Left hindlimb (tissue), 1 donor: ENCODE measurements at regions not wholly inside any gene's neighbourhood (a gene's known extent, or its start where the extent isn't known, plus 50 kb on each side); places are given as distances from the start of the nearest gene placed in this dataset.
"Not testable (repeated sequence)": the region's sequence is repeated elsewhere in the genome, so short reads cannot be mapped to it uniquely, and the experiment has no call there.

ENCODE experiments used
- DNase-seq: peaks from one replicate; pipeline ENCODE4 v3.0.0-alpha.2; 2018

- no peak for DNase-seq
Measured at GRCh38 chr4:12672303-12672702, 811.8 kb downstream of the RAB28 start.

- DNase-seq, result no peak
Measured at GRCh38 chr4:12658146-12658545, 826.0 kb downstream of the RAB28 start.

GRCh38 chr4:12651876-12652275 lies 832.3 kb downstream of the RAB28 start:
- DNase-seq, result no peak

GRCh38 chr4:12645732-12646131 lies 838.4 kb downstream of the RAB28 start:
- no peak for DNase-seq

- DNase-seq, result no peak
Measured at GRCh38 chr4:12644261-12644660, 839.9 kb downstream of the RAB28 start.

- DNase-seq, result no peak
Measured at GRCh38 chr4:12636191-12636590, 847.9 kb downstream of the RAB28 start.

- no peak for DNase-seq
Measured at GRCh38 chr4:12635629-12636028, 848.5 kb downstream of the RAB28 start.

- DNase-seq, result peak; percentile 63
Measured at GRCh38 chr4:12633053-12633651, 851.0 kb downstream of the RAB28 start.

- no peak for DNase-seq
Measured at GRCh38 chr4:12615822-12616221, 868.3 kb downstream of the RAB28 start.

GRCh38 chr4:12612876-12613275 lies 871.3 kb downstream of the RAB28 start:
- no peak for DNase-seq

GRCh38 chr4:12609212-12609875 lies 874.8 kb downstream of the RAB28 start:
- DNase-seq, result not testable (repeated sequence)

GRCh38 chr4:12595986-12596385 lies 888.2 kb downstream of the RAB28 start:
- no peak for DNase-seq

GRCh38 chr4:12595489-12595888 lies 888.7 kb downstream of the RAB28 start:
- no peak for DNase-seq

- DNase-seq, result no peak
Measured at GRCh38 chr4:12588582-12588981, 895.6 kb downstream of the RAB28 start.

GRCh38 chr4:12586242-12587006 lies 897.7 kb downstream of the RAB28 start:
- DNase-seq, result no peak

- DNase-seq, result no peak
Measured at GRCh38 chr4:12584116-12584875, 899.8 kb downstream of the RAB28 start.

- DNase-seq, result no peak
Measured at GRCh38 chr4:12583275-12583674, 900.9 kb downstream of the RAB28 start.

GRCh38 chr4:12580787-12581186 lies 903.4 kb downstream of the RAB28 start:
- no peak for DNase-seq

GRCh38 chr4:12579172-12579571 lies 905.0 kb downstream of the RAB28 start:
- no peak for DNase-seq

GRCh38 chr4:12576409-12576808 lies 907.7 kb downstream of the RAB28 start:
- DNase-seq, result no peak

- DNase-seq, result no peak
Measured at GRCh38 chr4:12573716-12574115, 910.4 kb downstream of the RAB28 start.

GRCh38 chr4:12562476-12563140 lies 921.5 kb downstream of the RAB28 start:
- no peak for DNase-seq

- DNase-seq, result no peak
Measured at GRCh38 chr4:12562021-12562420, 922.1 kb downstream of the RAB28 start.
